Effector memory CD8-positive, alpha-beta T cell (primary cell): ENCODE measurements at regions not wholly inside any gene's neighbourhood (a gene's known extent, or its start where the extent isn't known, plus 50 kb on each side); places are given as distances from the start of the nearest gene placed in this dataset.

Experiments
- ATAC-seq: fragments of 150-1000 bp; cut with Tn5 transposase; replicated peaks from 2 replicates; pipeline ENCODE4 v1.10.0; 2021; ENCODE audit warnings: mild to moderate bottlenecking, moderate library complexity
- DNase-seq, 3 experiments: peaks; one replicate each; pipeline ENCODE4 v3.0.0; 2021
- H3K27ac Mint-ChIP-seq, 2 donors: one replicate each; pipeline ENCODE4 v1.8.0; 2022; ENCODE audit warnings: mild to moderate bottlenecking in 2 of 2, mixed read lengths in 2 of 2, moderate library complexity in 2 of 2
- H3K27me3 Mint-ChIP-seq, 2 donors: one replicate each; pipeline ENCODE4 v1.8.0; 2022; ENCODE audit warnings: mixed read lengths in 2 of 2
- H3K36me3 Mint-ChIP-seq: one replicate; pipeline ENCODE4 v1.8.0; 2022; ENCODE audit warnings: mild to moderate bottlenecking, moderate library complexity, mixed read lengths; ENCODE audit not compliant: insufficient read depth
- H3K4me1 Mint-ChIP-seq, 2 donors: one replicate each; pipeline ENCODE4 v1.8.0; 2022; ENCODE audit warnings: low read depth in 2 of 2, mixed read lengths in 2 of 2
- H3K4me3 Mint-ChIP-seq, 2 donors: one replicate each; pipeline ENCODE4 v1.8.0; 2022; ENCODE audit warnings: mild to moderate bottlenecking in 2 of 2, mixed read lengths in 2 of 2, moderate library complexity in 2 of 2
- H3K9me3 Mint-ChIP-seq, 2 donors: one replicate each; pipeline ENCODE4 v1.8.0; 2022; ENCODE audit warnings: mixed read lengths in 2 of 2

DNA sequence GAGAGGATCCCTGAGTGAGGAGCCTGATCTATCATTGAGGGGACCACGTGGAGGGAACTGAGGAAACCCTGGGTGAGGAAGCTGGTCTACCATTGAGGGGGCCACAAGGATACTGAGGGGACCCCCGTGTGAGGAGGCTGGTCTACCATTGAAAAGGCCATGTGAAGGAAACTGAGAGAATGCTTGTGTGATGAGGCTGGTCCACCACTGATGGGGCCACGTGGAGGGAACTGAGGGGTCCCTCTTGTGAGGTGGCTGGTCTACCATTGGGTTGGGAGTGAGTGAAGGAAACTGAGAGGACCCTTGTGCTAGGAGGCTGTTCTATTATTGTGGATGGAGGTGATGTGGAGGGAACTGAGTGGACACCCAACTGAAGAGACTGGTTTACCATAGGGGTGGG lies 161.3 kb downstream of the FBLN2 start:
- Mint-ChIP-seq H3K27ac (no peak overlapping the region), H3K27me3 (peaks cover 87 to 98% of the 10 kb centered on the region in 2 donors), H3K9me3 (peaks cover 35 to 86% of the 10 kb centered on the region in 2 donors), H3K4me3 (no peak overlapping the region), H3K4me1 (no peaks in the 10 kb centered on the region), H3K36me3 (no peaks in the 10 kb centered on the region)
- DNase-seq (no peak), ATAC-seq (no peak)

DNA sequence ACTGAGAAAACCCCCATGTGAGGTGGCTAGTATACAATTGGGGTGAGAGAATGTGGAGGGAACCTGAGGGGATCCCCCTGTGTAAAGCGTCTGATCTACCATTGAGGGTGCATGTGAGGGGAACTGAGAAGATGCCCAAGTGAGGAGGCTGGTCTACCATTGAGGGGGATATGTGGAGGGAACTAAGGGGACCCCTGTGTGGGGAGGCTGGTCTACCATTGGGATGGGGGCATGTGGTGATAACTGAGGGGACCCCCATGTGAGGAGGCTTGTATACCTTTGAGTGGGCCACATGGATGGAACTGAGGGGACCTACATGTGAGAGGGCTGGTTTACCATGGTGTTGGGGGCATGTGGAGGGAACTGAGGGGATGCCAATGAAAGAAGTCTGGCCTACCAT lies 160.8 kb downstream of the FBLN2 start:
- Mint-ChIP-seq H3K36me3 (no peaks in the 10 kb centered on the region), H3K27ac (no peak overlapping the region), H3K4me3 (no peak overlapping the region), H3K4me1 (no peaks in the 10 kb centered on the region), H3K9me3 (peaks cover 34 to 87% of the 10 kb centered on the region in 2 donors), H3K27me3 (peaks cover 93 to 100% of the 10 kb centered on the region in 2 donors)
- DNase-seq (no peak), ATAC-seq (no peak)

DNA sequence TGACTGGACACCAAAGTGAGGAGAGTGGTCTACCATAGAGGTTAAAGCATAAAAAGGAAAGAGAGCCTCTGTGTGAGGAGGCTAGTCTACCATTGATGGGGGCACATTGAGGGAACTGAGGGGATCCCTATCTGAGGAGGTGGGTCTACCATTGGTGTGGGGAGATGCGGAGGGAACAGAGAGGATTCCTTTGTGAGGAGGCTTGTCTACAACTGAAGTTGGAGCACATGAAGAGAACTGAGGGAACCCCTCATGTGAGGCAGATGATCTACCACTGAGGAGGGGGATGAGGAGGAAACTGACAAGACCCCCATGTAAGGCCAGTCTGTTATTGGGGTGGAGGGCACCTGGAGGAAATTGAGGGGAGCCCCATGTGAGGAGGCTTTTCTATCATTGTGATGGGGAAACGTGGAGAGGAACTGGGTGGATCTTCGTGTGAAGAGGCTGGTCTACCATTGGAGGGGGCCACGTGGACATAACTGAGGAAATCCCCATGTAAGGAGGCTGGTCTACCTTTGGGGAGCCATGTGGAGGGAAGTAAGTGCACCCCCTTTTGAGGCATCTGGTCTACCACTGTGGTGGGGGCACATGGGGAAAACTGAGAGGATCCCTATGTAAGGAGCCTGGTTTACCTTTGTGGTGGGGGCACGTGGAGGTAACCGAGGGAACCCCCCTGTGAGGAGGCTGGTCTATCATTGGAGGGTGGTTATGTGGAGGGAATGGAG lies 160.1 kb downstream of the FBLN2 start:
- Mint-ChIP-seq H3K27me3 (peaks cover 98 to 100% of the 10 kb centered on the region in 2 donors), H3K4me3 (no peak overlapping the region), H3K4me1 (no peaks in the 10 kb centered on the region), H3K27ac (no peak overlapping the region), H3K9me3 (peaks cover 33 to 87% of the 10 kb centered on the region in 2 donors), H3K36me3 (no peaks in the 10 kb centered on the region)
- ATAC-seq (no peak), DNase-seq (no peak)

DNA sequence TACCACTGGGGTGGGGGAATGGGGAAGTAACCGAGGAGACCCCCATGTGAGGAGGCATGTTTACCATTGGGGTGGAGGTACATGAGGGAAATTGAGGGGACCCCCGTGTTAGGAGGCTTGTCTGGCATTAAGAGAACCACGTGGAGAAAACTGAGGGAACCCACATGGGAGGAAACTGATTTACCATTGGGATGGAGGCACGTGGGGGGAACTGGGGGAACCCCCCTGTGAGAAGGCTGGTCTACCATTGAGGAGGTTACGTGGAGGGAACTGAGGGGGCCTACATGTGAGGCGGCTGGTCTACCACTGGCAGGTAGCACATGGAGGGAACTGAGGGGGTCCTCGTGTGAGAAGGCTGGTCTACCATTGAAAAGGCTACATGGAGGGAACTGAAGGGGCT lies 159.4 kb downstream of the FBLN2 start:
- Mint-ChIP-seq H3K27ac (no peak overlapping the region), H3K27me3 (peaks cover 97 to 100% of the 10 kb centered on the region in 2 donors), H3K36me3 (no peaks in the 10 kb centered on the region), H3K4me1 (no peaks in the 10 kb centered on the region), H3K4me3 (no peak overlapping the region), H3K9me3 (peaks cover 32 to 85% of the 10 kb centered on the region in 2 donors)
- ATAC-seq: no peak
- DNase-seq: no peak

DNA sequence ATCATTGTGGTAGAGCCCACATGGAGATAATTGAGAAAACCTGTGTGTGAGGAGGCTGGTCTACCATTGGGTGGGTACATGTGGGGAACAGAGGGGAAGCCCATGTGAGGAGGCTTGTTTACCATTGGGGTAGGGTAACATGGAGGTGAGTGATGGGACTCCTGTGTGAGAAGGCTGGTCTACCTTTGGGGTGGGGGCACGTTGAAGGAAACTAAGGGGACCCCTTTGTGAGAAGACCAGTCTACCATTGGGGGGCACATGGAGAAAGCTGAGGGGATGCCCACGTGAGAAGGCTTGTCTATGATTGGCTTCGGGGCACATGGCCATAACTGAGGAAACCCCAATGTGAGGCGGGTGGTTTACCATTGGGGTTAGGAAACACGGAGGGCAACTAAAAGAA lies 158.5 kb downstream of the FBLN2 start:
- DNase-seq (no peak), ATAC-seq (no peak)
- peaks cover 32 to 88% of the 10 kb centered on the region in 2 donors for H3K9me3 Mint-ChIP-seq
- H3K4me3 Mint-ChIP-seq: no peak overlapping the region
- H3K27ac Mint-ChIP-seq: no peak overlapping the region
- H3K36me3 Mint-ChIP-seq: no peaks in the 10 kb centered on the region
- H3K27me3 Mint-ChIP-seq: peaks cover 98 to 100% of the 10 kb centered on the region in 2 donors
- H3K4me1 Mint-ChIP-seq: no peaks in the 10 kb centered on the region

DNA sequence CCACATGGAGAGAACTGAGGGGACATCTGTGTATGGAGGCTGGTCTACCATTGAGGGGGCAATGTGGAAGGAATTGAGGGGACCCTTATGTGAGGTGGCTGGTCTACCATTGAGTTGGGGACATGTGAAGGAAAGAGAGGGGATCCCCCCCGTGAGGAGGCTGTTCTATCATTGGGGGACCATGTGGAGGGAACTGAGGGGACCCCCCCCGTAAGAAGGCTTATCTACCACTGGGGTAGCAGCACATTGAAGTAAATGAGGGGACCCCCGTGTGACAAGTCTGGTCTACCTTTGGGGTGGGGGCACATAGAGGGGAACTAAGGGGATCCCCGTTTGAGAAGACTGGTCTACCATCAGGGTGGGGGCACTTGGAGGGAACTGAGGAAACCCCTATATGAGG lies 158.0 kb downstream of the FBLN2 start:
- H3K27me3 Mint-ChIP-seq: peaks cover 99 to 100% of the 10 kb centered on the region in 2 donors

DNA sequence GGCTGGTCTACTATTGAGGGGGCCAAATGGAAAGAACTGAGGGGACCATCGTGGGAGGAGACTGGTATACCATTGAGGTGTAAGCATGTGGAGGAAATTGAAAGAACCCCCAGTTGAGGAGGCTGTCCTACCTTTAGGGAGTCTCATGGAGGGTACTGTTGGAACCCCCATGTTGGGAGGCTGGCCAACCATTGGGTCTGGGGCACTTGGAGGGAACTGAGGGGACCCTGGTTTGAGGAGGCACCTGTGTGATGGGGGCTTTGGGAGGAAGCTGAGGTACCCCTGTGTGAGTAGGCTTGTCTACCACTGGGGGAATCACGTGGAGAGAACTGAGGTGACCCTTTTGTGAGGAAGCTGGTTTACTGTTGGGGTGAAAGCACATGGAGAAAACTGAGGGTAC lies 157.5 kb downstream of the FBLN2 start:
- Mint-ChIP-seq H3K4me1 (no peaks in the 10 kb centered on the region), H3K36me3 (no peaks in the 10 kb centered on the region), H3K27ac (peak overlapping the region in 1 of 2 donors; percentile 18), H3K9me3 (peaks cover 26 to 78% of the 10 kb centered on the region in 2 donors), H3K4me3 (no peak overlapping the region), H3K27me3 (peaks cover 99 to 100% of the 10 kb centered on the region in 2 donors)
- no peak for DNase-seq
- no peak for ATAC-seq

More for the DNA sequence above, 158.0 kb downstream of the FBLN2 start:
- H3K27ac Mint-ChIP-seq: no peak overlapping the region
- ATAC-seq: no peak
- no peak overlapping the region for H3K4me3 Mint-ChIP-seq
- H3K36me3 Mint-ChIP-seq: no peaks in the 10 kb centered on the region
- no peak for DNase-seq
- H3K4me1 Mint-ChIP-seq: no peaks in the 10 kb centered on the region
- peaks cover 30 to 83% of the 10 kb centered on the region in 2 donors for H3K9me3 Mint-ChIP-seq

DNA sequence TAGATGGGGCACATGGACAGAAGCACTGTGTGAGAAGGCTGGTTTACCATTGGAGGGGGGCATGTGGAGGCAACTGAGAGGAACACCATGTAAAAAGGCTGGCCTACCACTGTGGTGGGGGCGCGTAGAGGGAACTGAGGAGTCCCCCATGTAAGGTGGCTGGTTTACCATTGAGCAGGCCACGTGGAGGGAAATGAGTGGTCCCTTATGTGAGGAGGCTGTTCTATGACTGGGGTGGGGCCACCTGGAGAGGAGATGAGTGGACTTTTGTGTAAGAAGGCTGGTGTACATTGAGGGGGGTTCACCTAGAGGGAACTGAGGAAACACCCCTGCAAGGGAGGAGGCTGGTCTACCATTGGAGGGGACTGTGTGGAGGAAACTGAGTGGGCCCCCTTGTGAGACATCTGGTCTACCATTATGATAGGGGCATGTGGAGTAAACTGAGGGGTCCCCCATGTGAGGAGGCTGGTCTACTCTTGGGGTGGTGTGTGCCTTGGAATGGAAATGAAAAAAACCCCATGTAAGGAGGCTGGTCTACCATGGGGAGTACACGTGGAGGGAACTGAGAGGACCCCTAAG lies 156.9 kb downstream of the FBLN2 start:
- H3K4me3 Mint-ChIP-seq: no peak overlapping the region
- H3K27me3 Mint-ChIP-seq: peaks cover 96 to 100% of the 10 kb centered on the region in 2 donors
- H3K9me3 Mint-ChIP-seq: peaks cover 20 to 72% of the 10 kb centered on the region in 2 donors
- DNase-seq: no peak
- no peak for ATAC-seq
- H3K4me1 Mint-ChIP-seq: no peaks in the 10 kb centered on the region
- H3K36me3 Mint-ChIP-seq: no peaks in the 10 kb centered on the region
- H3K27ac Mint-ChIP-seq: peak overlapping the region in 1 of 2 donors; percentile 18

DNA sequence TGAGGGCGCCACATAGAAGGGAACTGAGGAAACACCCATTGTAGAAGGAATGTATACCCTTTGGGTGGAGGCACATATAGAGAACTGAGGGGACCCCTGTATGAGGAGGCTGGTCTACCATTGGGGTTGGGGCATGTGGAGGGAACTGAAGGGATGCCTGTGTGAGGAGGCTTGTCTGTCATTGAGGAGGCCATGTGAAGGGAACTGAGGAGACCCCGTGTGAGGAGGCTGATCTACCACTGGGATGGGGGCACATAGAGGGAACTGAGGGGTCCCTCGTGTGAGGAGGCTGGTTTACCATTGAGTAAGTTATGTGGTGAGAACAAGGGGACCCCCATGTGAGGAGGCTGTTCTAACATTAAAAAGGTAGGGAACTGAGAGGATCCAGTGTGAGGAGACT lies 156.1 kb downstream of the FBLN2 start:
- no peak for DNase-seq
- Mint-ChIP-seq H3K4me1 (no peaks in the 10 kb centered on the region), H3K27ac (no peak overlapping the region), H3K27me3 (peaks cover 88 to 100% of the 10 kb centered on the region in 2 donors), H3K9me3 (peaks cover 20 to 64% of the 10 kb centered on the region in 2 donors), H3K36me3 (no peaks in the 10 kb centered on the region), H3K4me3 (no peak overlapping the region)
- ATAC-seq: no peak

DNA sequence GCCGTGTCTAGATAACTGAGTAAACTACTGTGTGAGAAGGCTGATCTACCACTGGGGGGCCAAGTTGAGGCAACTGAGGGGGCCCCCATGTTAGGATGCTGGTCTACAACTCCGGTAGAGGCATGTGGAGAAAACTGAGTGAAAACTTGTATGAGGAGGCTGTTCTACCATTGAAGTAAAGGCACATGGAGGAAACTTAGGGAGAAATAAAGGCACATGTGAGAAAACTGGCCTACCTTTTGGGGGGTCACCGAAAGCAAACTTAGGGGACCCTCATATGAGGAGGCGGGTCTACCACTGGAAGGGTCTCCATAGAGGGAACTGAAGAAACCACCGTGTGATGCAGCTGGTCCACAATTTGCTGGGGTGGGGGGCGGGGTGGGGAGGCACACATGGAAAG lies 155.2 kb downstream of the FBLN2 start:
- Mint-ChIP-seq H3K4me1 (no peaks in the 10 kb centered on the region), H3K9me3 (peaks cover 18 to 56% of the 10 kb centered on the region in 2 donors), H3K36me3 (no peaks in the 10 kb centered on the region), H3K27ac (no peak overlapping the region), H3K4me3 (no peak overlapping the region), H3K27me3 (peaks cover 87 to 100% of the 10 kb centered on the region in 2 donors)
- ATAC-seq: no peak
- no peak for DNase-seq

DNA sequence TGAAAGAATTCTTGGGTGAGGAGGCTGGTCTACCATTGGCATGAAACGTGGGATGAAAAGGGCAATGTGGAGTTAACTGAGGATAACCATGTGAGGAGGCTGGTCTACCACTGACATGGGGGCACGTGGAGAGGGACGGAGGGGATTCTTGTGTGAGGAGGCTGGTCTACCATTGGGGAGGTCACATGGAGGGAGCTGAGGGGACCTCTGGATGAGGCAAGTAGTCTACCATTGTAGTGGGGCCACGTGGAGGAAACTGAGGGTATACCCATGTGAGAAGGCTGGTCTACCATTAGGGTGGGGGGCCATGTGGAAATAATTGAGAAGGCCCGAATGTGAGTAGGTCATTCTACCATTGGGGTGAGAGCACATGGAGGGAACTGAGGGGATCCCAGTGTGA lies 154.1 kb downstream of the FBLN2 start:
- H3K4me3 Mint-ChIP-seq: no peak overlapping the region

DNA sequence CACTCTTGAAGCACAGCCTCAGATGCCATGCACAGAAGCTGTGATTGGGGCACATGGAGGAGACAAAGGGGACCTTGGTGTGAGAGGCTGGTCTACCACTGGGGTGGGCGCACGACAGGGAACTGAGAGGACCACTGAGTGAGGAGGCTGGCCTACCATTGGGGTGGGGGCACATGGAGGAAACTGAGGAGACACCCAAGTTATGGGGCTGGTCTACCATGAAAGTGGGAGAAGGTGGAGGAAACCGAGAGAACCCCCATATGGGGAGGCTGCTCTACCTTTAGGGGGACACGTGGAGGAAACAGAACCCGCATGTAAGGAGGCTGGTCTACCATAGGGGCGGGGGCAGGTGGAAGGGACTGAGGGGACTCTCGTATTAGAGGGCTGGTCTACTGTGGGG lies 153.4 kb downstream of the FBLN2 start:
- Mint-ChIP-seq H3K4me3 (no peak overlapping the region), H3K9me3 (peaks cover 14 to 46% of the 10 kb centered on the region in 2 donors), H3K27me3 (peaks cover 83 to 100% of the 10 kb centered on the region in 2 donors), H3K4me1 (no peaks in the 10 kb centered on the region), H3K36me3 (no peaks in the 10 kb centered on the region), H3K27ac (no peak overlapping the region)
- no peak for DNase-seq
- no peak for ATAC-seq

More for the DNA sequence above, 154.1 kb downstream of the FBLN2 start:
- Mint-ChIP-seq H3K9me3 (peaks cover 18 to 48% of the 10 kb centered on the region in 2 donors), H3K27ac (no peak overlapping the region), H3K4me1 (no peaks in the 10 kb centered on the region), H3K36me3 (no peaks in the 10 kb centered on the region), H3K27me3 (peaks cover 87 to 100% of the 10 kb centered on the region in 2 donors)
- no peak for DNase-seq
- no peak for ATAC-seq

DNA sequence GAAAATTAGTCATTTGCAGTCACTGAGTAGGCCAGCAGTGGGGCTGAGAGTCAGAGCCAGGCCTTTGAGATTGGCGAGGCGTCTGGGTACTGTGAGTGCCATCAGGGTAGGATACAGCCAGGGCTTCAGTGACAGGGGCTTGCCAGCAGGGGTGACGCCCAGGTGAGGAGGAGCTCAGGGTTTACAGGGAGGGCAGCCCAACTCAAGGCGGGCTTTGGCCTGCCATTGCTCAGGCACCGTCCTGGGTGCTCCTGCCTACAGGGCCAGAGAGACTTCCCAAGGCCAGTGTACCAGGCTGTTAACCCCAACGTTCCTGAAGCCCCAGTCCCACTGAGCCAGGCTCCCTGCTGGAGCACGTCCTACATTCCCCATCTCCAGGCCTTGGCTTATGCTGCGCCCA lies 152.0 kb downstream of the FBLN2 start:
- Mint-ChIP-seq H3K27ac (no peak overlapping the region), H3K27me3 (peaks cover 75 to 100% of the 10 kb centered on the region in 2 donors), H3K4me3 (no peak overlapping the region), H3K4me1 (no peaks in the 10 kb centered on the region), H3K36me3 (no peaks in the 10 kb centered on the region), H3K9me3 (peaks cover 9 to 32% of the 10 kb centered on the region in 2 donors)
- DNase-seq: no peak
- ATAC-seq: no peak

DNA sequence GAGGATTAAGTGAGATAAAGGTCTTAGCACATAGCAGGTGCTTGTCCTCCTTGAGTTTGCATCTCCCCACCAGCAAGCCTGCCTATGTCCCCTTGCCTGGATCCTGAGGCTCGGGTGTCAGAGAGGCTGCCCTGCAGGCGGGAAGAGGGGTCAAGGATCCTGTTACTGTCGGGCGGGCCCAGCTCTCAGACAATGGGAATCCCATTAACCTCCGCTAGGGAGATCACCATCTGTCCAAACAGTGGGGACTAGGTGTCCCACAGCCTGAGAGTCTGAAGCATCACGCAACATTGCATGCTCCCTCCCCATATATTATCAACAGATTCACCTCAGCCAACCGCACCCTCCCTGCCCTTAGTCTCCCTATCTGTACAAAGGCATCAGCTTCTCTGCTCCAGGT lies 151.4 kb downstream of the FBLN2 start:
- no peaks in the 10 kb centered on the region for H3K36me3 Mint-ChIP-seq
- ATAC-seq: no peak
- no peak overlapping the region for H3K4me3 Mint-ChIP-seq
- peaks cover 70 to 100% of the 10 kb centered on the region in 2 donors for H3K27me3 Mint-ChIP-seq
- H3K9me3 Mint-ChIP-seq: peaks cover 9 to 27% of the 10 kb centered on the region in 2 donors
- H3K27ac Mint-ChIP-seq: no peak overlapping the region
- DNase-seq: no peak
- no peaks in the 10 kb centered on the region for H3K4me1 Mint-ChIP-seq
